H1 (cell line): ENCODE measurements at regions not wholly inside any gene's neighbourhood (a gene's known extent, or its start where the extent isn't known, plus 50 kb on each side); places are given as distances from the start of the nearest gene placed in this dataset.

Source experiments
- CTCF ChIA-PET: fragments of 300-600 bp; sonication (Branson Sonifier 250); formaldehyde crosslinking; loops from one replicate; lab custom pipeline; 2021; ENCODE audit not compliant: partially characterized antibody; lab: Charles Lee
- POLR2A ChIA-PET: fragments of 300-600 bp; sonication (Branson Sonifier 250); formaldehyde crosslinking; loops from one replicate; lab custom pipeline; 2021; ENCODE audit warnings: inconsistent platforms; ENCODE audit not compliant: partially characterized antibody; lab: Charles Lee
- DNase-seq, 2 experiments: peaks; one replicate each; pipeline versions ENCODE4 v3.0.0 to v3.0.0-alpha.2; 2010 to 2022; ENCODE audit warnings: low spot score in 2 of 2, low read depth in 1 of 2, mixed read lengths in 1 of 2
- FAIRE-seq: peaks from 2 replicates; lab custom pipeline; 2011; peaks lifted over from hg19 to GRCh38; lab: Jason Lieb, UNC
- H2AFZ ChIP-seq: 2 replicates; pipeline ENCODE4 v1.8.1; 2012; ENCODE audit warnings: low read length, inconsistent platforms
- H2AK5ac ChIP-seq: 2 replicates; pipeline ENCODE4 v1.6.1; 2013; ENCODE audit warnings: low read depth, low read length
- H2BK120ac ChIP-seq: replicated peaks from 2 replicates; pipeline ENCODE3; 2013; ENCODE audit warnings: low read depth, low read length, inconsistent platforms
- H2BK12ac ChIP-seq: 2 replicates; pipeline ENCODE4 v1.6.1; 2013; ENCODE audit warnings: low read depth, low read length
- H2BK15ac ChIP-seq: 2 replicates; pipeline ENCODE4 v1.6.1; 2013; ENCODE audit warnings: low read length
- H2BK20ac ChIP-seq: 2 replicates; pipeline ENCODE4 v1.6.1; 2013; ENCODE audit warnings: low read length
- H2BK5ac ChIP-seq: 2 replicates; pipeline ENCODE4 v1.6.1; 2013; ENCODE audit warnings: low read depth, low read length
- H3K14ac ChIP-seq: 2 replicates; pipeline ENCODE4 v1.6.1; 2013; ENCODE audit warnings: inconsistent platforms; ENCODE audit not compliant: insufficient read length
- H3K18ac ChIP-seq: 2 replicates; pipeline ENCODE4 v1.6.1; 2013; ENCODE audit warnings: low read length; ENCODE audit errors: extremely low read depth
- H3K23ac ChIP-seq: 2 replicates; pipeline ENCODE4 v1.6.1; 2013; ENCODE audit warnings: inconsistent platforms; ENCODE audit not compliant: insufficient read length
- H3K23me2 ChIP-seq: 2 replicates; pipeline ENCODE4 v1.6.1; 2013; ENCODE audit warnings: low read depth, low read length
- H3K27ac ChIP-seq: 2 replicates; pipeline ENCODE4 v1.6.1; 2011; ENCODE audit warnings: low read depth, low read length, inconsistent platforms
- H3K27me3 ChIP-seq, 4 experiments: replicated peaks in 1 of 4; 1 replicate in 1 of 4; 2 replicates in 3 of 4; pipeline versions ENCODE4 v1.6.1 to v1.8.1; 2011 to 2013; ENCODE audit warnings: low read length in 3 of 4, mild to moderate bottlenecking in 3 of 4, inconsistent platforms in 2 of 4, mixed read lengths in 2 of 4, moderate library complexity in 1 of 4; ENCODE audit not compliant: control insufficient read depth in 3 of 4, insufficient read depth in 3 of 4; ENCODE audit errors: extremely low read depth in 1 of 4
- H3K36me3 ChIP-seq, 4 experiments: 2 replicates each; pipeline versions ENCODE4 v1.6.1 to v1.8.1; 2011 to 2013; ENCODE audit warnings: mild to moderate bottlenecking in 4 of 4, low read length in 3 of 4, moderate library complexity in 2 of 4, control low read depth in 1 of 4, inconsistent platforms in 1 of 4; ENCODE audit not compliant: insufficient read depth in 4 of 4, control insufficient read depth in 2 of 4
- H3K4ac ChIP-seq: replicated peaks from 2 replicates; pipeline ENCODE3; 2013; ENCODE audit warnings: low read length, low read depth, mixed read lengths, inconsistent platforms; ENCODE audit not compliant: insufficient read length
- H3K4me1 ChIP-seq, 4 experiments: replicated peaks in 1 of 4; 1 replicate in 1 of 4; 2 replicates in 3 of 4; pipeline versions ENCODE4 v1.6.1 to v1.8.1; 2011 to 2013; ENCODE audit warnings: low read length in 3 of 4, inconsistent platforms in 2 of 4, mixed read lengths in 1 of 4; ENCODE audit not compliant: insufficient read depth in 4 of 4, control insufficient read depth in 3 of 4
- H3K4me2 ChIP-seq, 2 experiments: 2 replicates each; pipeline versions ENCODE4 v1.6.1 to v1.8.1; 2011 to 2013; ENCODE audit warnings: low read depth in 2 of 2, low read length in 2 of 2, control low read depth in 1 of 2, inconsistent platforms in 1 of 2, mild to moderate bottlenecking in 1 of 2; ENCODE audit not compliant: insufficient read depth in 1 of 2
- H3K4me3 ChIP-seq, 4 experiments: fragments of 200-600, 300-600 bp in 1 of 4; sonication (generic), shearing (Covaris generic), sonication (Bioruptor Twin) in 1 of 4; 2 replicates each; pipeline versions ENCODE4 v1.5.1 to v1.8.1; 2011 to 2016; ENCODE audit warnings: low read length in 4 of 4, low read depth in 3 of 4, control low read depth in 2 of 4, inconsistent platforms in 2 of 4, mild to moderate bottlenecking in 2 of 4, mixed read lengths in 1 of 4, moderate library complexity in 1 of 4; ENCODE audit not compliant: insufficient read depth in 2 of 4; ENCODE audit errors: extremely low read depth in 1 of 4
- H3K56ac ChIP-seq: replicated peaks from 2 replicates; pipeline ENCODE3; 2013; ENCODE audit warnings: low read depth, mild to moderate bottlenecking, mixed read lengths, low read length, inconsistent platforms; ENCODE audit not compliant: insufficient read length
- H3K79me1 ChIP-seq: 2 replicates; pipeline ENCODE4 v1.6.1; 2013; ENCODE audit warnings: low read depth, low read length, control low read depth
- H3K79me2 ChIP-seq, 2 experiments: 2 replicates each; pipeline versions ENCODE4 v1.6.1 to v1.8.1; 2012 to 2013; ENCODE audit warnings: low read length in 2 of 2, mild to moderate bottlenecking in 2 of 2, inconsistent platforms in 1 of 2; ENCODE audit not compliant: insufficient read depth in 2 of 2, control insufficient read depth in 1 of 2
- H3K9ac ChIP-seq, 4 experiments: replicated peaks in 1 of 4; 1 replicate in 1 of 4; 2 replicates in 3 of 4; pipeline versions ENCODE4 v1.6.1 to v1.8.1; 2011 to 2013; ENCODE audit warnings: low read depth in 3 of 4, low read length in 3 of 4, control low read depth in 2 of 4, mild to moderate bottlenecking in 2 of 4, moderate library complexity in 2 of 4, inconsistent platforms in 1 of 4; ENCODE audit errors: extremely low read depth in 1 of 4
- H3K9me3 ChIP-seq, 2 experiments: 2 replicates each; pipeline versions ENCODE4 v1.6.1 to v1.8.1; 2012 to 2013; ENCODE audit warnings: mild to moderate bottlenecking in 2 of 2, moderate library complexity in 2 of 2, control low read depth in 1 of 2, inconsistent platforms in 1 of 2, low read depth in 1 of 2, low read length in 1 of 2, mixed read lengths in 1 of 2; ENCODE audit not compliant: insufficient read depth in 2 of 2
- H4K20me1 ChIP-seq, 2 experiments: replicated peaks in 1 of 2; 2 replicates each; pipeline versions ENCODE3 to v1.8.1; 2011 to 2013; ENCODE audit warnings: inconsistent platforms in 2 of 2, low read length in 2 of 2, mild to moderate bottlenecking in 1 of 2; ENCODE audit not compliant: insufficient read depth in 2 of 2, control insufficient read depth in 1 of 2
- H4K5ac ChIP-seq: 2 replicates; pipeline ENCODE4 v1.6.1; 2013; ENCODE audit warnings: low read length, low read depth, mixed read lengths, inconsistent platforms; ENCODE audit not compliant: insufficient read length
- H4K8ac ChIP-seq: 2 replicates; pipeline ENCODE4 v1.8.0; 2013; ENCODE audit warnings: mild to moderate bottlenecking, moderate library complexity, low read length, inconsistent platforms; ENCODE audit not compliant: insufficient read depth; ENCODE audit errors: extremely low read depth
- H4K91ac ChIP-seq: replicated peaks from 2 replicates; pipeline ENCODE3; 2013; ENCODE audit warnings: low read length, mixed read lengths, inconsistent platforms; ENCODE audit not compliant: insufficient read length
- HDAC2 ChIP-seq, 2 experiments: fragments of 300-600 bp in 1 of 2; sonication (generic) in 1 of 2; IDR thresholded peaks; 2 replicates each; pipeline ENCODE4 v1.6.1; 2011 to 2012; ENCODE audit warnings: low read depth in 2 of 2, low read length in 2 of 2, mild to moderate bottlenecking in 2 of 2, moderate library complexity in 2 of 2, borderline replicate concordance in 1 of 2, inconsistent platforms in 1 of 2
- RBBP5 ChIP-seq: IDR thresholded peaks from 2 replicates; pipeline ENCODE4 v1.7.1; 2012; ENCODE audit warnings: low read depth, mild to moderate bottlenecking, inconsistent platforms, low read length, moderate library complexity, borderline replicate concordance
- WGBS, 2 experiments: shearing (Covaris generic) in 1 of 2; methylation state at CpG; one replicate each; pipeline versions ENCODE4 v1.1.6 to v1.1.7; 2013 to 2015; ENCODE audit warnings: low lambda C conversion rate in 2 of 2, mixed read lengths in 2 of 2, inconsistent platforms in 1 of 2, low coverage in 1 of 2, missing lambda C conversion rate in 1 of 2; ENCODE audit not compliant: insufficient replicate concordance in 2 of 2, insufficient coverage in 1 of 2, insufficient read length in 1 of 2; ENCODE audit errors: extremely low coverage in 1 of 2, missing lambda C conversion rate in 1 of 2; 5-methylcytosine and 5-hydroxymethylcytosine counted together
- TF ChIP-seq, protein P1 (sequence below): IDR thresholded peaks from 2 replicates; pipeline ENCODE4 v1.6.1; 2012; ENCODE audit warnings: low read length, inconsistent platforms

DNA sequence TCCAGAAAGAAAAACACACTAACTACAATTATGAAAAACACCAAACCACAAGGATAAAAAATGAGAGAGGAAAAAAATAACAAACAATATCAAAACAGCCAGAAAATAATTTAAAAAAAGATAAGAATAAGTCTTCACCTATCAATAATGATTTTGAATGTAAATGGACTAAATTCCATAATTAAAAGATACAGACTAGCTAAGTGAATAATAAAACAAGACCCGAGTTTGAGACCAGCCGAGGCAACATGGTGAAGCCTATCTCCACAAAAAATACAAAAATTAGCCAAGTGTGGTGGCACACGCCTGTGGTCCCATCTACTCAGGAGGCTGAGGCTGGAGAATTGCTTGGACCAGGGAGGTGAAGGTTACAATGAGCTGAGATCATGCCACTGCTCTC, 131.1 kb downstream of the MTERF1 start:
- H3K79me1 ChIP-seq, result no peaks in the 10 kb centered on the region
- no peaks in the 10 kb centered on the region for H3K4me1 ChIP-seq
- no peaks in the 10 kb centered on the region for H3K23me2 ChIP-seq
- H3K9ac ChIP-seq, result no peak overlapping the region
- H3K9me3 ChIP-seq, result no peaks in the 10 kb centered on the region
- CTCF ChIA-PET, result interaction anchor here (0.7 kb wide), 1 partner anchor 258 kb away, joined by 4 read pairs; no protein-coding TSS in a partner anchor
- H2BK20ac ChIP-seq, result no peak overlapping the region
- no peak overlapping the region for H2BK12ac ChIP-seq
- H4K8ac ChIP-seq, result no peak overlapping the region
- H3K18ac ChIP-seq, result no peak overlapping the region
- no peaks in the 10 kb centered on the region for H4K20me1 ChIP-seq
- no peak overlapping the region for H3K4me3 ChIP-seq
- no peak overlapping the region for H3K56ac ChIP-seq
- H4K5ac ChIP-seq, result no peak overlapping the region
- H3K79me2 ChIP-seq, result no peaks in the 10 kb centered on the region
- H3K14ac ChIP-seq, result no peak overlapping the region
- no peak overlapping the region for H2BK120ac ChIP-seq
- no peak overlapping the region for H3K27ac ChIP-seq
- H3K23ac ChIP-seq, result no peak overlapping the region
- no peak overlapping the region for H2AFZ ChIP-seq
- H4K91ac ChIP-seq, result no peak overlapping the region
- no peaks in the 10 kb centered on the region for H3K27me3 ChIP-seq
- H2AK5ac ChIP-seq, result no peak overlapping the region
- no peak overlapping the region for H3K4me2 ChIP-seq
- no peaks in the 10 kb centered on the region for H3K36me3 ChIP-seq
- no peak for DNase-seq
- H2BK15ac ChIP-seq, result no peak overlapping the region
- H3K4ac ChIP-seq, result no peak overlapping the region
- TF ChIP-seq HDAC2 (IDR thresholded peaks at IDR 0.05; ENCODE audit: borderline replicate concordance in 1 of 2, low read depth in 2 of 2, low read length in 2 of 2) (no peak), RBBP5 (no peak)
- TF ChIP-seq, protein P1, sequence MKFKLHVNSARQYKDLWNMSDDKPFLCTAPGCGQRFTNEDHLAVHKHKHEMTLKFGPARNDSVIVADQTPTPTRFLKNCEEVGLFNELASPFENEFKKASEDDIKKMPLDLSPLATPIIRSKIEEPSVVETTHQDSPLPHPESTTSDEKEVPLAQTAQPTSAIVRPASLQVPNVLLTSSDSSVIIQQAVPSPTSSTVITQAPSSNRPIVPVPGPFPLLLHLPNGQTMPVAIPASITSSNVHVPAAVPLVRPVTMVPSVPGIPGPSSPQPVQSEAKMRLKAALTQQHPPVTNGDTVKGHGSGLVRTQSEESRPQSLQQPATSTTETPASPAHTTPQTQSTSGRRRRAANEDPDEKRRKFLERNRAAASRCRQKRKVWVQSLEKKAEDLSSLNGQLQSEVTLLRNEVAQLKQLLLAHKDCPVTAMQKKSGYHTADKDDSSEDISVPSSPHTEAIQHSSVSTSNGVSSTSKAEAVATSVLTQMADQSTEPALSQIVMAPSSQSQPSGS, result no peak
- TF ChIP-seq, all 59 proteins: peak for 0
- POLR2A ChIA-PET, result no interaction called here
- 94% methylated on average over 3 of the region's 3 CpGs; no CpG with 5 or more reads in 1 of the 2 experiments for WGBS, 2 experiments
- FAIRE-seq, result no peak
- no peak overlapping the region for H2BK5ac ChIP-seq
